HG03439 (cell line): ENCODE measurements at regions not wholly inside any gene's neighbourhood (a gene's known extent, or its start where the extent isn't known, plus 50 kb on each side); places are given as distances from the start of the nearest gene placed in this dataset.

Experiments used
- ATAC-seq: cut with Tn5 transposase; IDR thresholded peaks from one replicate; pipeline ENCODE4 v1.9.1; 2021; ENCODE audit warnings: mild to moderate bottlenecking, moderate library complexity; ENCODE audit not compliant: unreplicated experiment

DNA sequence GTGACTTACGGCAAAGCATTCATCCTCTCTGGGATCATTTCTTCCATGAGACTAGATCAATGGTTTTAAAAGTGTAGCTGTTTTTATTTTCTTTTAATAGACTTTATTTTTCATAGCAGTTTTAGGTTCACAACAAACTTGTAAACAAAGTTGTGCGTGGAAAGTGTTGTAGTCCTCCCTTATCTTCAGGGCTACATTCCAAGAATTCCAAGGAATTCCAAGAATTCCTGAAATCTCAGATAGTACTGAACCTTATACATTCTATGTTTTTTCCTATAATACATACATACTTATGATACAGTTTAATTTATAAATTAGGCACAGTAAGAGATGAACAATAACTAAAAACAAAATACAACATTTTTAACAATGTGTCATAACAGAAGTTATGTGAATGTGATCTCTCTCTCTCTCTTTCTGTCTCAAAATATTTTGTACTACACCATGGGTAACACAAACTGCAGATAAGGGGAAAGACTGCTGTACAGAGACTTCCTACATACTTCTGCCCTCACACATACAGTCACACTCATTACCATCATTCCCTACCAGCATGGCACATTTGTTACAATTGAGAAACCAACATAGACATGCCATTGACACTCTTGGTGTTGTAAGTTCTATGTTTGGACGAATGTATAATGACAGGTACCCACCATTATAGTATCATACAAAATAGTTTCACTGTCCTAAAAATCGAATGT is 1933.2 kb upstream of the WWC1 start:
- no peak for ATAC-seq

DNA sequence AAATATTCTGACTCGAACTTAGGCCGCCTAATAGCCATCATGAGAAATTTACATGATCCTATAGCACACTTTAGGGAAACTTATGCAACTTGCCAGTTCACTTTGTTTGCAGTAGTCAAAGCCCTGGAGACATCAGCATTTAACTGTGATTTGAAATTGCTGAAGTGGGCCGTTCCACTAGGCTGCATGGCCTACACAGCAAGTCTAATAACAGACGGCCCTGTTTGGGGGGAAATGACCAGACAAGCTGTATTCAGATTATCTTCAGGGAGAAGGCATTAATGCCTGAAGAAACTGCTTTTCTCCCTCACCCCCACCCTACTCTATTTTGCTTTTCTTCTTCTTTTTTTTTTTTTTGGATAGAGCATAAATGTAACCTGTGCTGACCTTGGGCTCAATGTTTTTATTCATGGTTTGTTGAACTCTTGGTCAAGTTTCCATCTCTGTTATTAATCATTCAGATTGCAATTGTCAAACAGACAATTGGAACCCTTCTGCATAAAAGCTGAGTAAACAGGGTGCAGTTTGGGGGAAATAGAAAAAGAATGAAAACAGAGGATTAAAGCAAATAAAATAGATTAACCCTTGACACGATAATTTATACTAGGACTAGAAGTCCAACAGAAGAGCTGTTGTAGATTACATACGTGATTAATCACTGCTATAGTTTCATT is 1928.2 kb upstream of the WWC1 start:
- no peak for ATAC-seq

DNA sequence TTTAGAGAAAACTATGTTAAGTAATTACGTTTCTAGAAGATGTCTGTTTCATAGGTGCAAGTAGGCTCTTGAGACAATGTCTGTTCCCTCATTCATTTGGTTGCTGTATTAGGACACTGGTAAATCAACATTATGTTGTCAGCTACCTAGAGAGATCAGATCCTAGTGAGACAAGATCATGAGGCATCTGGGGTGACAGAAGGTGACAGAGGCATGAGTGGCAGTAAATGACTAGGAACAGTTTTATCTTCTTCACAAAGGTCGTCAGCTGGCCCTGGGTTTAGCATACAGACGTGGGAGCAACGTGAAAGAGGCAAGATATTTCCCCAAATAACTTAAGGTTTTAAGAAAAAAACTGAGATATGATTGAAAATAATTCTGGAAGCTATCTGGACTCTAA is 1926.3 kb upstream of the WWC1 start:
- no peak for ATAC-seq

DNA sequence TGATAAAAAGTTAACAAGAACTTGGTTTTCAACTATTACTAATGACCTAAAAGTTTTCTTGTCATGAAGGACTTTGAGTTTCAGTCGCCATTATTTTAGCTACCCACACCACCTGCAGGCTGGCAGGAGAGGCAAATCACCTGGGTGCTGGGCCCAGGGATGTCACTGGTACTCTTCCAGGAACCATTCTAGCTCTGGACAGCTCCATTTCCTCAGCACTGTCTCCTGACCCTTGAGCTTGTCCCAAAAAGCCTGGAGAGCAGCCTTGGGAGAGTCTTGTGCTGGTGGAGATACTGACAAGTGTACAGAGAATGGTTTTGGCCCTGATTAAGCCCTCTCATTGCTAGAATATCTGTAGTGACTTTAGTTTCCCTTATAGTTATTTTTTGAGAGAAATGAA is 1924.1 kb upstream of the WWC1 start:
- ATAC-seq, result no peak

DNA sequence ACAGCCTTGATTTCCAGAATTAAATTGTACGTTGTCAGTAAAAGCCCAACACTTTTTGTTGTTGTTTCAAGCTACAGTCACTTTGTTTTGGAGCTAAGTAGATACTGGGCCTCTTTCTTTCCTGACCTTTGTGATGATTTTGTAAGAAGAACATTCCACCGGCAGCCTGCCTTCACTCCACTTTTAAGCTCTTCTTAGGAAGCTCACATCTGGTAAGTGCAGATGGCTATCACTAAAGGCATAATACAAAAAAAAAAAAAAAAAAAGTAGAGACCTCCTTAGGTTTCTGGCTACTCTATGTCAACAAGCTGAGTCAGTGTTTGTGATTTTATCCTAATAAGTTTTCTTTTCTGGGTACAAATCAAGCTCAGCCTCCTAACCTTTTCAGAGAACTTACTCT is 1922.1 kb upstream of the WWC1 start:
- ATAC-seq, result no peak

DNA sequence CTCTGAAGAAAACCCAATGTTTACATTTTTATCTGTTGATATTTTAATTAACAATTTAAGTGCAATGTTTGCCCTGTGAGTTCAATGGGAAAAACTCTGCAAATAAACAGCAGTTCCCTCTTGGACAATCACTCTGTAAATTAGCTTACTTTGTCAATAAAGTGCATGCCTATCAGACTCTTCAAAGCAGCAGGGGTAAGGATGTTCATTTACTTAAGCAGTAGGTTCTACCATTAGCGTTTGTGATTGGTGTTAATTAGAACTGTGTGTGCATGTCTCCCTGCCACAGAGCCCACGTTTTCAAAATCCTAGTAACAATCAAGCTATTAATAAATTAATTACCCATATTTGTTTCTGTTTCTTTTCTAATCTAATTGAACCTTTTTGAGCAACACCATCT is 1921.6 kb upstream of the WWC1 start:
- no peak for ATAC-seq

DNA sequence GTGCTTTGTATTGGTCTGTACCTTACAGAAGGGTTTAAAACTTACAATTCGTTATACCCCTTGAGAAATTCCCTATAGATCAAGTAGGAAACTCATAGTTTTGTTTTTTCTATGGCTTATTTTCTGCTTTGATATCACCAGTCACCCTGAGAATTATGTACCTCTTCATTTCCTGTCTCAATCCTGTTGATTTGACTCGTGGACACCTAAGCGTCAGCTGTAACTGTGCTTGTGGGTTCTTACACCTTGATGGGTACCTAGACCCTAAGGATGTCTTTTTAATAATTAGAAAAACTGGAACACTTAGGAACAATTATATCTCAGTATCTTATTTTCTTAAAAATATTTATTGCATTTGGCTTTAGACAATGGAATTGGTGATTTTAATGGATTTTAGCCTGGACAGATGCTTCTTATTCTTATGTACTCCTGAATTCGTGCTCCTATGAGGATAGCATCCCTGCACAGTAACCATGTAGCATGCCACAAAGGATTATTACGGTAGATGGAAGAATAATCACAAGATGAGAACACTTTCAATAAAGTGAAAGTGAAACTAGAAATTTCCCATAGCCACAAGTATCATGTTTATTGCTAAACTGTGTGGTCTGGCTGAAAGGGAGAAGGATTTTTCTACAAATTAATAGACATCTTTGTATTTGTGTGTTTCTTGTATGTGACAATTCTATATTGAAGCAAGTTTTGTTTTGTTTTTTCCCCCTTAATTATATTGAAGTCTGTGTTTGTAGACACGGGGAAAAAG is 1920.3 kb upstream of the WWC1 start:
- ATAC-seq, result no peak

DNA sequence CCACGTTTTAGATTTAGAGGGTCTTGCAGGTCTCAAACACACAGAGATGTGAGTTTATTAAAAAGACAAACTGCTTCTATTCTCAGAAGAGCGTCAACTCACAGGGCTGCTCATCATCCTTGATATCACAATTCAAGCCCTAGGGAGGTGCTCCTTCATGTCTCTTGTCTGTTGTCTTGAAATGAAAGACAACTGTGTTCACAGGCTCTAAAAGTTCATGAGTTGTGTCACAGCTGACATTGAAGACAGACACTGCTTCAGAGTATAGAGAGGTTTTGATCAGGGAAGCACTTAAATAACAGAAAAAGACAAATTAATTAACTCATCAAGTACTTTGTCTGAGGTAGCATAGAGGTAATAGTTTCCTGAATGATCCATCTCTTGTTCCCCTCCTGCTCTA is 1917.6 kb upstream of the WWC1 start:
- ATAC-seq, result no peak

DNA sequence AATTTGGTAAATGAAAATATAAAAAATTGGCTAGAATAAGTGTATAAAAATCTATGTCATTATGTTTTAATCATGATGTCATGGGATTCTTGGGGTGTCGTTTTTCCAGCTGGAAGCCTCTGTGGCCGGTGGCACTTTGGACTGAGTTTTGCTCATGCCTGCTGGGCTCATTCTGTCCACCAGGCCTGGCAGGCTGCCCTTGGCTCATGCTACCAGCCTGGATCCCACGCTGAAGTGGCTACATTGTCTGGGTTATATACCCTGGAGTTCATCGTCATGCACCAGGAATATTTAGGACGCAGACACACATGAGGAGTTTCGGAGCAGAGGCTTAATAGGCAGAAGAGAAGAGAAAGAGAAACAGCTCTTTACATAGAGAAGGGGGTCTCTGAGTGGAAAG is 1913.7 kb upstream of the WWC1 start:
- no peak for ATAC-seq

DNA sequence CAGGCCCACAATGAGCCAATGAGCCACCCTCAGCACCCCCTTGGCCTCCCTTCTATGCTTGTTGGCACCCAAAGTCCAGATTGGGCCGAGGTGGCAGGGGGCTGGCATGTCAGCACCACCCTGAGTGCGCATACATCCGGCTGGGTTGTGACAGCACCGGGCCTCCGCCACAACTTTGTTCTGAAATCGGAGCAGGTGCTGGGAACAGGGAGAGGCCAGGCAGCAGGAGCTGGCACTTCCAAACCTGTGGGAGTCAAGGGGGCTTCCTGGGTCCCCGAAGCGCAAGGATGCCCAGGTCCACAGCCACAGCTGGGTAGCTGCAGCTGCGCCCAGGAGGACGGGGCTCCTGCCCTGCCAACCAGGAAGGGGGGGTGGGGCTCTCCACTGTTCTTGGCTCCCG is 1911.9 kb upstream of the WWC1 start:
- ATAC-seq, result no peak

DNA sequence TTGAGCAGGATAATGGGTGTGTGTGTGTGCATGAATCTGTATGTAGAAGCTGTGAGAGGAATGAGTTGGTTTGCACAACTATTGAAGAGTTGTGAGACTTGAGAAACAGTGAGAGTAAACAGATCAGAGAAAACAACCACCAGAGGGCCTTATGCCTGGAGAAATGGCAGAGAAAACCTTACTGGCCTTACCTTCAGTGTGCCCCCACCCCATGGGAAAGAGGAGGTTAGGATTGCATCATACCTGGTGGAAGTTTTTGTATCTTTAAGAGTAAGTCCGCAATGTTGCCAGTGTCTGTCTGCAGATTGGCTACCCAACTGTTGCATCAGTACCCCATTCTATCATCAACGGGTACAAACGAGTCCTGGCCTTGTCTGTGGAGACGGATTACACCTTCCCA is 1909.4 kb upstream of the WWC1 start:
- ATAC-seq, result no peak

DNA sequence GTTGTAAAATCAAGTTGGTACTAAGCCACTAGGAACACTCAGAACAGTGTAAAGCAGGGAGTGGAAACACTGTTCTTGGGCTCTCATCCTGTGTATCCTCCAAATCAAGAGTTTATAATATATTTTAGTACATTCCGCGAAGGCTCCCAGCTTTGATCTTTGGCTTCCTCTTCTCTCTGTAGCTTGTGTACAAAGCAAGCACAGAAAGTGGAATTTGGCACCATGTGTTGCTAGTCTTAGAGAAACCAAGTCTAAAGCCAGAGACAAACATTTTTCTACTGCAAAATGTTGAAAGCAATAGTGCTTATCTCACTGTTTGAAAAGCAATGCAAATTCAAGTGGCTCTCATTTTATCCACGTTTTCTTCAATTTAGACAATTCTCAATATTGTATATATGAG is 1893.3 kb upstream of the WWC1 start:
- ATAC-seq, result no peak

DNA sequence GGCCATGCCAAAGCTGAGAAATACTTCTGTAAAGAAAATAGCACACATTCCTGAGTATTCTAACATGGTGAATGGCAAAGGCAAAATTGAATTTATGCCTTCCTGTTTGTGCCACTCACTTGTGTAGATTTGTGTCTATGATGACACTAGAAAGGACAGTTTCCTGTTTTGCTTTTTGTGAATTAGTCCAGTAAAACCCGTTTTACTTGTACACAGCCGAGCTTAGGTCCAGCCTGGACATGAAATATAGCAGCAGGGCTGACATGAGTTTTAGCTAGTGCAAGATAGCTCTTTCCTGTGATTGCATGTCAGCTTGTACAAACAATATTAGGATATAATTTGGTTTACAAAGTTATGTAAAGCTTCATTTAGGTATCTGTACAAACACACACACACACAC is 1891.7 kb upstream of the WWC1 start:
- ATAC-seq, result no peak

DNA sequence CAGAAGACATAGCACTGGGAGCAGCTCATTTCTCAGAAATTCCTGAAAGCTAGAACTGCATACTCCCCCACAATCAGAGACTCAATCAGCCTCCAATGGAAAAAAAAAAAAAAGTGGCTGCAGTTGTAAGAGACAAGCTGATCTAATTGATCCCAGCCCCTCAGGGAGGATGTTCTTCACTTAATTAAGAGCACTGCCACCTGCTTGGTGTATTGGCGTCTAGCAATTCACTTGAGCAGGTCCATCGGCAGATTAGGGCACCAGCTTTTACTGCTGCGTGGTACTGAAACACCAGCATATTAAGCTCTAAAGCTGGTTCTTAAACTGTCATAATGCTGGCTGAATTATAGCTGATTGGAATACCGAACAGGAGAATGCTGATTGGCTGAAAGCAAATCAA is 1890.1 kb upstream of the WWC1 start:
- ATAC-seq, result no peak

DNA sequence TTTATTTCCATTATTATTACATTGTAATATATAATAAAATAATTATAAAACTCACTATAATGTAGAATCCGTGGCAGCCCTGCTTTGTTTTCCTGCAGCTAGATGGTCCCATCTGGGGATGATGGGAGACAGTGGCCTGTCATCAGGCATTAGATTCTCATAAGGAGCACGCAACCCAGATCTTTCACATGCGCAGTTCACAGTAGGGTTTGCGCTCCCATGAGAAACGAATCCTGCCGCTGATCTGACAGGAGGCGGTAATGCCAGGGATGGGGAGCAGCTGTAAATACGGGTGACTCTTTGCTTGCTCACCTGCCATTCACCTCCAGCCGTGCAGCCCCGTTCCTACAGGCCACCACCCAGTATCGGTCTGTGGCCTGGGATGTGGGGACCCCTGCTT is 1879.3 kb upstream of the WWC1 start:
- ATAC-seq, result no peak

DNA sequence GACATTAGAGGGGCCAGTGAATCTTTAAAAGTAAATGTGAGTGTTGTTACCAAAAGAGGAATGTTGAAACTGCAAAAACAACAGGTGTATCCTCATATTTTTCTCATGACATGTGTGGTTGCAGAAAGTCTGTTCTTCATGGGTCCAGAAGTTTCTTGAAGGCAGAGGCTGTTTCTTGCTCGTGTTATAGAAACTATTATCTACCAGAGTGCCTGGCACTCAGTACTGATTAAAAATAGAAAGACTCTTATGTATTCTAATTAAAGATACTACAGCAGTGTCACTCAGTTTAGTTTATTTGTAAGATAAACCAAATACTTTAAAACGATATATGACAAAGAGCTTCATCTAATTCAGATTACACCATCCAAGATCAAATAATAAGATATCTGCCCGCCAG is 1864.2 kb upstream of the WWC1 start:
- ATAC-seq, result no peak

DNA sequence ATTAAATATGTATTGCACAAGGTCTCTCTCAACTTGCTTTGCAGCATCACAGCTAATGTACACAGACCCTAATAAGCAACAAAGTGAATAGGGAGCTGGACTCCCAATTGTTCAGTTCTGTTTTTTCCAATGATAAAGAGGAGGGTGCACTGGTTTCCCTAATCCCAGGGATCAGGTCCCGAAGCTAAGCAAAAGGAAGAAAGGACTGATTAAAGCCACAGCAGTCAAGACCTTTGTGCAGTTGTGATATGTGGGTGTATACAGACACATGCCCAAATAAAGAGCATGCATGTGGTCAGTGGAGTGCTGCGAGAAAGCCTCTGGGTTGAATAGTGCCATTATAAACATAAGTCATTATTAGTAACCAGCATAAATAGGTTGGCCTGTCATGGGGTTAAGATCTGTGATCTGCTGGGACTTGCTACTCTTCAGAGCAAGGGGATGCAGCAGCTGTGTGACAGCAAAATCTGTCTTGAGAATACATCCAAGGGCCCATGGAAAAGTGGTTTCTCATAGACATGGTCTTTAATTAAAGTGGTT is 1863.1 kb upstream of the WWC1 start:
- no peak for ATAC-seq

DNA sequence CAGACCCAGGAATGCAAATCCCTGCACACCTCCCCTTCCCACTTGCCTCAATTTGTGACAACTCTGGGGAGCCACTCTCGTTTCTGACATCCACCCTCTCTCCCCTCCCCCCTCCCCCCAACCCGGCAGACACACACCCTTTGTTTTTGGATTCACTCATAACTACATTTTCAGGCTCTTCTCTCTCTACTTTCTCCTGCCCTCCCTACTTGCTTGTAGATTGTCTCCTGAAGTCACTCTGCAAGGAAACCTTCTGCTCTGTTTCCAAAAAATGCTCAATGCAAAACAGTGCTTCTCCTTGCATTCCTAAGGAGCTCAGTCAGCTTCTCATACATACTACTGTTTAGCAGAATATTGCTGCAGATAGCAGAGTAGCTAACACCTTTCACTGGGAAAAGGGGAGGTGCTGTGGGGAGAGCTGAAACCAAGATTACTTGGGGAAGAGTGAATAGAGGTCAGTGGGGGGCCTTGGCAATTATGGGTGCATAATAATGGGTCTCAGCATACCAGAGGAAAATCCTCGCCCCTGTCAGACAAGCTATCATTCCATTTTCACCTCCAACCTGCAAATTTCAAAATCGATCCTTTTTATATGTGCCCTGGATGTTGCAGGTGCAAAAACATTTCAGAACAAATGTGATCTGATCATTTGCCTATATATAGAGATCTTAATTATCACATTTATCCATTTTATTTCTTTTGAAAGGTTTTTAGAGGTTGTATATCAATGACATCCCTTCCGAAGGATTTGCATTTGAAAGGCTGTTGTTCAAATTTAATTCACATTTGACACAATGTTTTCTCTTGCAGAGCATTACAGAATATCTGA is 1860.7 kb upstream of the WWC1 start:
- ATAC-seq, result no peak

DNA sequence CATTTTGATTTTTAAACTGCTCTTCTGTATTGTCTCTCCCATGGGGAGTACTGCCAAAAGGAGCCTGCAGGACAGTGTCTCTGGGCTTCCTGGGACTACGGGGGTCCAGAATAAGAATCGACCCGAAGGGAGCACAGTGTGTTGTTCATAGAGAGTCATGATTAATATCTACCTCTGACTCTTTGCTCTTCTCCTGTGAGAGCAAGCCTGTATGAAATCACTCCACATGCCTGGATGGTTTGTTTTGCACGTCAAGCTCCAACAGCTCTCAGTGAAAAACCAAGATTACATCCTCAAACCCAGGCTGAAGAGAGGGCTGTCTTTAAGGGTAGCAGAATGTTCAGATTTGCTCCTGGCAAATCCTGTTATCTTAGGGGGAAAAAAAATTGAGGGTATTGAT is 1860.0 kb upstream of the WWC1 start:
- ATAC-seq, result no peak

DNA sequence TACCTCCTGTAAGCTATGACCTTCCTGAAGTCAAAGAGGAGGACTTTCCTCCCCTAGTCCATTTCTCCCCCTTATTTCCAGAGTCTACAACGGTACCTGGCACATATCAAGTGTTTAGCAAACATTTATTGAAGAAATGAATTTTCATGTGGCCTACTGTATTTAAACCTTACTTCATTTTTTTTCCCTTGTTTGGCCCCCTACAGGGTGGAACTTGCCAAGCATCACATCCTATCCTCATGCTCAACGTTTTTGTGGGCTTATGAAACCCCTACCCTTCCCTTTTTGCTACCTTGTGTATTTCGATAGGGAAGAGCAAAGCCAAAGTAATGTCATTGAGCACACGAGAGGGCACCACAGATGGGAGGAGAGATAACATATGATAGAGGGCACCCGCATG is 1857.8 kb upstream of the WWC1 start:
- ATAC-seq, result no peak

DNA sequence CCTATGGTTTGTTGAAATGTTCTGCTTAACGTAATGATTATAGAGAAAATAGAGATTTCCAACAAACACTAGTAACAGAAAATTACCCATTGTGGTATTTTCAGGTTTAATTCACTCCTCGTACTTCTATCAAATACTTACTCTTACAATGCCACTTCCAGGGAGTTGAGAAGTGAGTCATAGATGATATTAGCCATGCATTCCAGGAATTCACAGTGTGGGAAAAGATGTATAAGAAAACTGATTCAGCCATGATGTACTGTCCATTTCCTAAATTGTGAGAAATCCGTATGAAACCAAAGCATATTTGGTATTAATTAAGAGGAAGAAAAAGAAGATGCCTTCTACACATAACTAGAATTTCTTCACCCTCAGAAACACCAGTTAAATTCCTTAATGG is 1854.6 kb upstream of the WWC1 start:
- ATAC-seq, result no peak
